ENCODE measurements at regions not wholly inside any gene's neighbourhood (a gene's known extent, or its start where the extent isn't known, plus 50 kb on each side); places are given as distances from the start of the nearest gene placed in this dataset.

GRCh38 chr10:129099486-129099885 is 367.6 kb upstream of the MGMT start:
- no peak for TF ChIP-seq CTCF (IDR thresholded peaks at IDR 0.05)
- DNase-seq: no peak
- Mint-ChIP-seq H3K27ac (no peak overlapping the region), H3K27me3 (ENCODE audit: insufficient read depth) (peaks cover 6% of the 10 kb centered on the region), H3K9me3 (peaks cover 65% of the 10 kb centered on the region), H3K4me1 (ENCODE audit: low read depth) (no peaks in the 10 kb centered on the region), H3K4me3 (no peak overlapping the region), H3K36me3 (ENCODE audit: low read depth) (no peaks in the 10 kb centered on the region; the same call in none of the 2 replicates)

DNA sequence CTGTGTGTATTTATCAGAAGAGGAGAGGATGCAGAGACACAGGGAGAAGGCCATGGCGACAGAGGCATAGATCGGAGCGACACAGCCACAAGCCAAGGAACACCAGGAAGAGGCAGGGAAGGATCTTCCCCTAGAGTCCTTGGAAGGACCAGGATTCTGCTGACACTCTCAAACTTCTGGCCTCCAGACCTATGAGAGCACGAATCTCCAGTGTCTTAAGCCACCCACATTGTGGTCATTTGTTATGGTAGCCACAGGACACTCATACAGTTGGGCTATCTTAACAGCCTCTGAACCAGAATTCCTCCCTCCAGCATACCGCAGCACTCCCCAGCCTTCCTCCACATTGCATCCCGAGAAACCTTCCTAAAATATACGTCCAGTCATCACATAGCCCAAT is 367.0 kb upstream of the MGMT start:
- no peaks in the 10 kb centered on the region for H3K4me1 Mint-ChIP-seq (ENCODE audit: low read depth)
- H3K4me3 Mint-ChIP-seq: no peak overlapping the region
- H3K27ac Mint-ChIP-seq: no peak overlapping the region

GRCh38 chr10:129101232-129101980 is 365.6 kb upstream of the MGMT start:
- Mint-ChIP-seq H3K4me1 (ENCODE audit: low read depth) (no peaks in the 10 kb centered on the region), H3K27ac (no peak overlapping the region), H3K36me3 (ENCODE audit: low read depth) (no peaks in the 10 kb centered on the region; the same call in none of the 2 replicates), H3K4me3 (no peak overlapping the region), H3K9me3 (peaks cover 77% of the 10 kb centered on the region), H3K27me3 (ENCODE audit: insufficient read depth) (peaks cover 6% of the 10 kb centered on the region)
- no peak for TF ChIP-seq CTCF (IDR thresholded peaks at IDR 0.05)
- no peak for DNase-seq

More for the DNA sequence above, 367.0 kb upstream of the MGMT start:
- no peaks in the 10 kb centered on the region; the same call in none of the 2 replicates for H3K36me3 Mint-ChIP-seq (ENCODE audit: low read depth)
- peaks cover 70% of the 10 kb centered on the region for H3K9me3 Mint-ChIP-seq
- H3K27me3 Mint-ChIP-seq (ENCODE audit: insufficient read depth): peaks cover 6% of the 10 kb centered on the region
- TF ChIP-seq CTCF (IDR thresholded peaks at IDR 0.05): no peak
- DNase-seq: no peak

GRCh38 chr10:129102906-129103693 is 363.9 kb upstream of the MGMT start:
- H3K27me3 Mint-ChIP-seq (ENCODE audit: insufficient read depth): peaks cover 6% of the 10 kb centered on the region
- no peaks in the 10 kb centered on the region; the same call in none of the 2 replicates for H3K36me3 Mint-ChIP-seq (ENCODE audit: low read depth)
- no peak for DNase-seq
- H3K9me3 Mint-ChIP-seq: peaks cover 82% of the 10 kb centered on the region
- no peak overlapping the region for H3K27ac Mint-ChIP-seq
- no peaks in the 10 kb centered on the region for H3K4me1 Mint-ChIP-seq (ENCODE audit: low read depth)
- no peak overlapping the region for H3K4me3 Mint-ChIP-seq
- TF ChIP-seq CTCF (IDR thresholded peaks at IDR 0.05): no peak

- peaks cover 82% of the 10 kb centered on the region for H3K9me3 Mint-ChIP-seq
- no peak overlapping the region for H3K27ac Mint-ChIP-seq
- H3K4me1 Mint-ChIP-seq (ENCODE audit: low read depth): no peaks in the 10 kb centered on the region
- no peaks in the 10 kb centered on the region; the same call in none of the 2 replicates for H3K36me3 Mint-ChIP-seq (ENCODE audit: low read depth)
- peaks cover 3% of the 10 kb centered on the region for H3K27me3 Mint-ChIP-seq (ENCODE audit: insufficient read depth)
- H3K4me3 Mint-ChIP-seq: no peak overlapping the region
- DNase-seq: no peak
- TF ChIP-seq CTCF (IDR thresholded peaks at IDR 0.05): no peak
Observed at GRCh38 chr10:129104266-129105045, 362.6 kb upstream of the MGMT start.

Data from HFFc6 (cell line).